ENCODE measurements at regions not wholly inside any gene's neighbourhood (a gene's known extent, or its start where the extent isn't known, plus 50 kb on each side); places are given as distances from the start of the nearest gene placed in this dataset.

GRCh38 chr4:132267321-132267720 lies 881.8 kb upstream of the PCDH10 start:
- TF ChIP-seq CTCF (IDR thresholded peaks at IDR 0.05; ENCODE audit: insufficient read depth, low read length, poor library complexity, severe bottlenecking) (no peak), EZH2phosphoT487 (conservative IDR thresholded peaks at IDR 0.05; ENCODE audit: low read length) (no peak)

Data from SU-DHL-6 (cell line).